ENCODE measurements at regions not wholly inside any gene's neighbourhood (a gene's known extent, or its start where the extent isn't known, plus 50 kb on each side); places are given as distances from the start of the nearest gene placed in this dataset.

GRCh38 chr6:14455876-14456648 is 338.5 kb downstream of the CD83 start:
- DNase-seq (ENCODE audit: low read depth in 2 of 2) = no peak

- no peak for DNase-seq (ENCODE audit: low read depth in 2 of 2)
These were observed 339.4 kb downstream of the CD83 start for GRCh38 chr6:14456941-14457340.

- no peak for DNase-seq (ENCODE audit: low read depth in 2 of 2)
These were observed 341.2 kb downstream of the CD83 start for GRCh38 chr6:14458669-14459266.

- DNase-seq (ENCODE audit: low read depth in 2 of 2) = no peak
These were observed 341.7 kb downstream of the CD83 start for GRCh38 chr6:14459315-14459714.

GRCh38 chr6:14460556-14460955 is 343.0 kb downstream of the CD83 start:
- DNase-seq (ENCODE audit: low read depth in 2 of 2) = no peak

- DNase-seq (ENCODE audit: low read depth in 2 of 2) = no peak
These were observed 344.6 kb downstream of the CD83 start for GRCh38 chr6:14462135-14462534.

GRCh38 chr6:14462566-14462965 is 345.0 kb downstream of the CD83 start:
- no peak for DNase-seq (ENCODE audit: low read depth in 2 of 2)

- no peak for DNase-seq (ENCODE audit: low read depth in 2 of 2)
These were observed 345.5 kb downstream of the CD83 start for GRCh38 chr6:14463110-14463509.

GRCh38 chr6:14464055-14464454 is 346.5 kb downstream of the CD83 start:
- no peak for DNase-seq (ENCODE audit: low read depth in 2 of 2)

- DNase-seq (ENCODE audit: low read depth in 2 of 2) = no peak
These were observed 347.1 kb downstream of the CD83 start for GRCh38 chr6:14464716-14465115.

GRCh38 chr6:14466278-14466677 is 348.7 kb downstream of the CD83 start:
- no peak for DNase-seq (ENCODE audit: low read depth in 2 of 2)

- DNase-seq (ENCODE audit: low read depth in 2 of 2) = no peak
These were observed 350.0 kb downstream of the CD83 start for GRCh38 chr6:14467591-14467990.

GRCh38 chr6:14468647-14469321 is 351.2 kb downstream of the CD83 start:
- DNase-seq (ENCODE audit: low read depth in 2 of 2) = no peak

- no peak for DNase-seq (ENCODE audit: low read depth in 2 of 2)
These were observed 352.5 kb downstream of the CD83 start for GRCh38 chr6:14470101-14470500.

- DNase-seq (ENCODE audit: low read depth in 2 of 2) = no peak
These were observed 353.1 kb downstream of the CD83 start for GRCh38 chr6:14470671-14471070.

- no peak for DNase-seq (ENCODE audit: low read depth in 2 of 2)
These were observed 354.8 kb downstream of the CD83 start for GRCh38 chr6:14472255-14472985.

GRCh38 chr6:14472986-14473337 is 355.4 kb downstream of the CD83 start:
- no peak for DNase-seq (ENCODE audit: low read depth in 2 of 2)

- DNase-seq (ENCODE audit: low read depth in 2 of 2) = no peak
These were observed 357.2 kb downstream of the CD83 start for GRCh38 chr6:14474816-14475215.

GRCh38 chr6:14475306-14475705 is 357.7 kb downstream of the CD83 start:
- DNase-seq (ENCODE audit: low read depth in 2 of 2) = no peak

GRCh38 chr6:14476793-14477531 is 359.4 kb downstream of the CD83 start:
- no peak for DNase-seq (ENCODE audit: low read depth in 2 of 2)

- no peak for DNase-seq (ENCODE audit: low read depth in 2 of 2)
These were observed 360.0 kb downstream of the CD83 start for GRCh38 chr6:14477559-14477958.

Data from stimulated activated CD8-positive, alpha-beta memory T cell treated with anti-CD3 and anti-CD28 coated beads, Interleukin-15, amount 100 ng/mL, for 4 hours (primary cell).